OCI-LY3 (cell line): ENCODE measurements at regions not wholly inside any gene's neighbourhood (a gene's known extent, or its start where the extent isn't known, plus 50 kb on each side); places are given as distances from the start of the nearest gene placed in this dataset.
"Not testable (repeated sequence)": the region's sequence is repeated elsewhere in the genome, so short reads cannot be mapped to it uniquely, and the experiment has no call there.

ENCODE experiments used
- H2AFZ ChIP-seq: fragments of 200-600, 300-600 bp; shearing (Covaris generic); 2 replicates; pipeline ENCODE4 v1.6.0; 2014; ENCODE audit warnings: antibody characterized with exemption, low read depth, low read length
- H3K27ac ChIP-seq: fragments of 200-600, 300-600 bp; sonication (generic); 2 replicates; pipeline ENCODE4 v1.5.1; 2014; ENCODE audit warnings: mild to moderate bottlenecking, low read length, moderate library complexity, mixed read lengths
- H3K27me3 ChIP-seq: fragments of 200-600, 300-600 bp; sonication (generic); 2 replicates; pipeline ENCODE4 v1.6.1; 2014; ENCODE audit warnings: low read depth, low read length, mixed read lengths
- H3K36me3 ChIP-seq: fragments of 200-600, 300-600 bp; sonication (generic); replicated peaks from 2 replicates; pipeline ENCODE3; 2014; ENCODE audit warnings: low read depth, low read length, mixed read lengths
- H3K4me1 ChIP-seq: fragments of 300-600, 200-600 bp; sonication (generic); 2 replicates; pipeline ENCODE4 v1.6.1; 2014; ENCODE audit warnings: low read length, mixed read lengths
- H3K4me2 ChIP-seq: fragments of 200-600, 300-600 bp; sonication (generic); 2 replicates; pipeline ENCODE4 v1.6.1; 2014; ENCODE audit warnings: low read length, mixed read lengths
- H3K4me3 ChIP-seq: fragments of 300-600, 200-600 bp; sonication (generic); 2 replicates; pipeline ENCODE4 v1.5.1; 2014; ENCODE audit warnings: antibody characterized with exemption, mild to moderate bottlenecking, low read length, moderate library complexity
- H3K79me2 ChIP-seq: fragments of 300-600, 200-600 bp; shearing (Covaris generic); 2 replicates; pipeline ENCODE4 v1.6.1; 2014; ENCODE audit warnings: mild to moderate bottlenecking, low read length, mixed read lengths
- H3K9ac ChIP-seq: fragments of 300-600, 200-600 bp; shearing (Covaris generic); 2 replicates; pipeline ENCODE4 v1.6.0; 2014; ENCODE audit warnings: mild to moderate bottlenecking, low read length, moderate library complexity
- H3K9me3 ChIP-seq: fragments of 200-600, 300-600 bp; shearing (Covaris generic); 2 replicates; pipeline ENCODE4 v1.6.1; 2014; ENCODE audit warnings: low read length, mixed read lengths; ENCODE audit not compliant: insufficient read depth
- H4K20me1 ChIP-seq: fragments of 200-600, 300-600 bp; sonication (generic); 2 replicates; pipeline ENCODE4 v1.6.1; 2016; ENCODE audit warnings: low read length, mixed read lengths; ENCODE audit not compliant: insufficient read depth
- EZH2phosphoT487 ChIP-seq: fragments of 200-600 bp; shearing (Covaris generic); IDR thresholded peaks from 2 replicates; pipeline ENCODE4 v1.6.1; 2018; ENCODE audit warnings: antibody characterized with exemption, mixed run types, low read depth
- TF ChIP-seq, protein P1 (sequence below): fragments of 200-600, 300-600 bp; sonication (generic); IDR thresholded peaks from 2 replicates; pipeline ENCODE4 v1.5.1; 2014; ENCODE audit warnings: antibody characterized with exemption, low read length, low read depth

- Histone ChIP-seq H3K36me3 (no peaks in the 10 kb centered on the region), H3K4me1 (no peaks in the 10 kb centered on the region), H3K27me3 (no peaks in the 10 kb centered on the region), H4K20me1 (no peaks in the 10 kb centered on the region), H3K9me3 (no peaks in the 10 kb centered on the region), H2AFZ (no peak overlapping the region), H3K79me2 (no peaks in the 10 kb centered on the region), H3K27ac (no peak overlapping the region), H3K4me2 (no peak overlapping the region), H3K4me3 (no peak overlapping the region), H3K9ac (no peak overlapping the region)
- no peak for TF ChIP-seq EZH2phosphoT487
- TF ChIP-seq, protein P1, sequence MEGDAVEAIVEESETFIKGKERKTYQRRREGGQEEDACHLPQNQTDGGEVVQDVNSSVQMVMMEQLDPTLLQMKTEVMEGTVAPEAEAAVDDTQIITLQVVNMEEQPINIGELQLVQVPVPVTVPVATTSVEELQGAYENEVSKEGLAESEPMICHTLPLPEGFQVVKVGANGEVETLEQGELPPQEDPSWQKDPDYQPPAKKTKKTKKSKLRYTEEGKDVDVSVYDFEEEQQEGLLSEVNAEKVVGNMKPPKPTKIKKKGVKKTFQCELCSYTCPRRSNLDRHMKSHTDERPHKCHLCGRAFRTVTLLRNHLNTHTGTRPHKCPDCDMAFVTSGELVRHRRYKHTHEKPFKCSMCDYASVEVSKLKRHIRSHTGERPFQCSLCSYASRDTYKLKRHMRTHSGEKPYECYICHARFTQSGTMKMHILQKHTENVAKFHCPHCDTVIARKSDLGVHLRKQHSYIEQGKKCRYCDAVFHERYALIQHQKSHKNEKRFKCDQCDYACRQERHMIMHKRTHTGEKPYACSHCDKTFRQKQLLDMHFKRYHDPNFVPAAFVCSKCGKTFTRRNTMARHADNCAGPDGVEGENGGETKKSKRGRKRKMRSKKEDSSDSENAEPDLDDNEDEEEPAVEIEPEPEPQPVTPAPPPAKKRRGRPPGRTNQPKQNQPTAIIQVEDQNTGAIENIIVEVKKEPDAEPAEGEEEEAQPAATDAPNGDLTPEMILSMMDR: no peak
Observed at GRCh38 chr1:192878249-192878648, 69.4 kb downstream of the RGS2 start.

- Histone ChIP-seq H3K4me3 (no peak overlapping the region), H3K4me1 (no peaks in the 10 kb centered on the region), H4K20me1 (no peaks in the 10 kb centered on the region), H3K9ac (no peak overlapping the region), H3K79me2 (no peaks in the 10 kb centered on the region), H3K4me2 (no peak overlapping the region), H3K36me3 (no peaks in the 10 kb centered on the region), H3K27me3 (no peaks in the 10 kb centered on the region), H3K9me3 (no peaks in the 10 kb centered on the region), H3K27ac (no peak overlapping the region), H2AFZ (no peak overlapping the region)
- no peak for TF ChIP-seq EZH2phosphoT487
- TF ChIP-seq, protein P1: no peak
Observed at GRCh38 chr1:192879406-192879805, 70.6 kb downstream of the RGS2 start.

DNA sequence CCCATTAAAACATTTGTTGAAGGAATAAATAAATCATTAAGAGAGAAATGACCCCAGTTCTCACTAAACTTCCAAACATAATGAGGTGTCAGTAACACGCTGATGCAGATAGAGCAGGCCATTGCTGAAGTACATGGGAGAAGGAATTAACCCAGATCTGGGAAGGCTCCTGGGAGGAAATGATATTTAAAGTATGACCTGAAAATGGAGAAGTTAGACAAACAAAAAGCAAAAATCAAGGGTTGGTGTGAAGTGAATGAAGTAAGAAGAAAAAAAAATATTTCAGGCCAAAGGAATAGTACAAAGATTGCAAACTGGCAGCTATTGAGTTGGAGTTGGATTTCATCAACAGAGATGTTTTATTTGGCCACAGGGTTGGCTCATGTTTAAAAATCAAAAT is 71.4 kb downstream of the RGS2 start:
- Histone ChIP-seq H3K9me3 (no peaks in the 10 kb centered on the region), H4K20me1 (no peaks in the 10 kb centered on the region), H3K9ac (no peak overlapping the region), H3K4me2 (no peak overlapping the region), H3K79me2 (no peaks in the 10 kb centered on the region), H3K4me3 (no peak overlapping the region), H3K27me3 (no peaks in the 10 kb centered on the region), H3K4me1 (no peaks in the 10 kb centered on the region), H2AFZ (no peak overlapping the region), H3K27ac (no peak overlapping the region), H3K36me3 (no peaks in the 10 kb centered on the region)
- TF ChIP-seq EZH2phosphoT487: no peak
- TF ChIP-seq, protein P1: no peak

GRCh38 chr1:192884241-192884640 is 75.4 kb downstream of the RGS2 start:
- TF ChIP-seq EZH2phosphoT487: no peak
- TF ChIP-seq, protein P1: no peak
- no peaks in the 10 kb centered on the region for H3K79me2 ChIP-seq
- H3K9ac ChIP-seq: no peak overlapping the region
- no peaks in the 10 kb centered on the region for H4K20me1 ChIP-seq
- H3K4me1 ChIP-seq: no peaks in the 10 kb centered on the region
- H3K27ac ChIP-seq: no peak overlapping the region
- no peaks in the 10 kb centered on the region for H3K27me3 ChIP-seq
- H3K4me2 ChIP-seq: no peak overlapping the region
- no peak overlapping the region for H3K4me3 ChIP-seq
- no peaks in the 10 kb centered on the region for H3K36me3 ChIP-seq
- H2AFZ ChIP-seq: no peak overlapping the region
- no peaks in the 10 kb centered on the region for H3K9me3 ChIP-seq

DNA sequence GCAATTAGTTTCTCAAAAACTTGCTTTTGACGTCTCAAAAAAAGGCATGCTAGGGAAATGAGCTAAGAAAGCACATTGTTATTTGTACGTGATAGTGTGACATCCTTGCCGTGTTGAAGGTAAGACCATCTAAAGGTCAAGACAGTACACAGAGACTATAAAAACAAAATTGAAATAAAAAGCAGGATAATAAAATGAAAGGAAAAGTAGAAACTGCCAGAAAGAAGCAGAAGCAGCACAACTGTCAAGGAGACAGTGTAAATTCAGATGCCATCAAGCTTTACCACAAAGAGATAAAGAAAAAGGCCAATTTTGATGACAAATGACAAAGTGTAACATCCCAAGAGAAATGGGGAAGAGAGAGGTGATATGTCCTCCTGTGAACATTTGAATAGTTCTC is 76.5 kb downstream of the RGS2 start:
- not testable (repeated sequence) for H3K4me2 ChIP-seq, H3K4me3 ChIP-seq, H4K20me1 ChIP-seq, H3K27me3 ChIP-seq, H3K36me3 ChIP-seq, H3K4me1 ChIP-seq, H3K79me2 ChIP-seq, H3K9me3 ChIP-seq, H3K27ac ChIP-seq, H2AFZ ChIP-seq, H3K9ac ChIP-seq
